HG03060 (cell line): ENCODE measurements at regions not wholly inside any gene's neighbourhood (a gene's known extent, or its start where the extent isn't known, plus 50 kb on each side); places are given as distances from the start of the nearest gene placed in this dataset.

Source experiments
- ATAC-seq: cut with Tn5 transposase; IDR thresholded peaks from one replicate; pipeline ENCODE4 v1.9.1; 2021; ENCODE audit warnings: low read depth, moderate number of reproducible peaks; ENCODE audit not compliant: unreplicated experiment

DNA sequence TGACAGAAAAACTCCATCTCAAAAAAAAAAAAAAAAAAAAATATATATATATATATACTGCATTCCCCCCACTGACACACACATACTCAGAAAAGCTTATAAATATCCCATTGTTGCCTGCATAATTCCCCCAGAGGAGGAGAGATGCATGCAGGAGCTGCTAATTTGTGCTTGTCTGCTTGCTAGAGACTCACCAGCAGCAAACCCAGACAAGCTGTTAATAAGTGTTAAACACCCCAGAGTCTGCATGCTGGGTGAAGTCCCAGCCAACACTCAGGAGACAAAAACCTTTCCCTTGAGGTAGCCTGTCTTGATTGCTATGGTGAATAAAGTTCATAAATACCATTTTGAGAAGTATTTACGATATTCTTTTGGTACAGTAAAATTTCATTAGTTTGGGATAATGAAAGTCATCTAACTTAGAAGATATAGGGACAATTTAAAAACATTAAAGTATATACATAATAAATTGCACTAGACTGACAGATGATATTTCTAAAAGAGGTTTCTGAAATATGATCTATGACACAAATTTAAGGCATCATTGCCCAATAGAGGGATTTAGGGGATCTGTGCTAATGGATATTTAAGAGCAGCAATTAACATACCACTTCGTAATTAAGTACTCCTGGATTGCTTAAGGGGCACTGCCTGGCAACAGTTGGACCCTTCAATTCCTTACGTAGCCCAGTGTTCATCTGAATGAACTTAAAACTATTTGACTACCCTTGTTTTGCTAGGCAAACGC, 400.0 kb upstream of the C2CD4B start:
- no peak for ATAC-seq

DNA sequence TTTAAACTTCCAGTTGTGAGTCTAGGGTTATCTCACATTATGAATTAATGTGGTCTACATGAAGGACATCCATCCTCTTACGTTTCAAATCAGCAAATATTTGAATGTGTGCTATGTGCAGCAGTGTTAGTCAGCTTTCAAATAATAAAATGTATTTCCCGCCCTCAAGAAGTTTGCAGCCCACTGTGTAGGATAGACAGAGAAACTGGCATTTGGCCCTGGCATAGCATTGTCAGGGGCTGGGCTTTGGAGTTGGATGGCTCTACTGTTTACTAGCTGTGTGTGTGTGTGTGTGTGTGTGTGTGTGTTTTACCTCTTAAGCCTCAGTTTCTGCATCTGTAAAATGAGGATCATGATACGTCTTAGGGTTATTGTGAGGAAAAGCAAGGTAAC, 400.5 kb upstream of the C2CD4B start:
- no peak for ATAC-seq

DNA sequence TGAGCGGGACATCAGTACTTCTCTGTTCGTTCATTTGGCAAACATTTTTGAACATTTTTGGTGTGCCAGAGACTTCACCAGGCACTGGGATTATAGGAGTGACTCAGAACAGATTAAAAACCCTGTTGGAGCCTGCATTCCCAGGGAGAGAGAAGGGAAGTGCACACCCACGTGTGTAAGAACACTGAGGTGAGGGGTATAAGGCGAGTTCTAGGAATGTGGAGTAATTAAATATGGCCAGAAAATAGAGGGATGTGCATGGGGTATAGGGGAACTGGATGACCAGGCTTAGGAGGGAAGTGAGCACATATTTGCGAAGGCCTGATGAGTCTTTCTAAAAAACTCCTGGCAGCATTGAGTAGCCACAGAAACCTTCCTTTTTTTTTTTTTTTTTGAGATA, 401.2 kb upstream of the C2CD4B start:
- ATAC-seq: no peak

DNA sequence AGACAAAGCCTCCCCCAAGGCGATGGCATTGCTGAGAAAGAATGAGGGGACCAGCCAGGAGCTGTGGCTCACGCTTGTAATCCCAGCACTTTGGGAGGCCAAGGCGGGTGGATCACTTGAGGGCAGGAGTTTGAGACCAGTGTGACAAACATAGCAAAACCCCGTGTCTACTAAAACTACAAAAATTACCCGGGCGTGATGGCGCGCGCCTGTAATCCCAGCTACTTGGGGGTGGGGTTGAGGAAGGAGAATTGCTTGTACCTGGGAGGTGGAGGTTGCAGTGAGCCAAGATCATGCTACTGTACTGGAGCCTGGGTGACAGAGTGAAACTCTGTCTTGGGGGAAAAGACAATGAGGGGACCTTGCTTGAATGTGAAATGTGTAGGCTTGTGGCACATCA, 402.4 kb upstream of the C2CD4B start:
- ATAC-seq: no peak

DNA sequence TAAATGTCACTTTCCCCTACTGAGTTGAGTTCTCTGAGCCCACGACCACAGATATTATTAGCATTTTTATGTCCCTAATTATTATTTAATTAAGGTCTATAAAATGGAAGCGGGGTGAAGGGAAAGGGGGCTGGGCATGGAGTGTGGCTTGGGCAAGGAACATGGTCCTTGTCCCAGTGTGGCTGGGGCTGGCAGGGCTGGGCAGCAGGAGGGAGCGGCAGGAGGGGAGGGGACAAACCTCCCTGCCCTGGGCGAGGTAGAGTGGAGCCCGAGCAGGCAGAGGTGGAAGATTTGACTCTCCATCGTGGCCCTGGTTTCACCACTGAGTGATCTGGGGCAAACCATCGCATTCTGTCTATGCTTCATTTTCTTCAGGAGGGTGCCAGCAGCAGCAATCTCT, 402.9 kb upstream of the C2CD4B start:
- no peak for ATAC-seq

DNA sequence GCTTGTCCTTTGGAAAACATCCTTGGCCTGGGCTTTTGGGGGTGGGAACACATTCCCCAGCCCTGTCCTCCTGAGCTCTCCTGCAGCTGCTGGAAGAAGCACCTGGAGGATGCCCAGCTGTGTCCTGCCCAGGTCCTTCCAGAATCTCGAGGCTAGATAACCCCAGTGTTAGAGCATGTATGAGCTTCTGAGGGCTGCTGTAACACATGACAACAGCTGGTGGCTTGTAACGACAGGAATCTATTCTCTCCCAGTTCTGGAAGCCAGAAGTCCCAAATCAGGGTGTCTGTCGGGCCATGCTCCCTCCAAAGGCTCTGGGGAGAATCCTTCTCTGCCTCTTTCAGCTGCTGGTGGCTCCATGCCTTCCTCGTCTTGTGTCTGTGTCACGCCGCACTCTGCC, 403.6 kb upstream of the C2CD4B start:
- ATAC-seq: no peak

DNA sequence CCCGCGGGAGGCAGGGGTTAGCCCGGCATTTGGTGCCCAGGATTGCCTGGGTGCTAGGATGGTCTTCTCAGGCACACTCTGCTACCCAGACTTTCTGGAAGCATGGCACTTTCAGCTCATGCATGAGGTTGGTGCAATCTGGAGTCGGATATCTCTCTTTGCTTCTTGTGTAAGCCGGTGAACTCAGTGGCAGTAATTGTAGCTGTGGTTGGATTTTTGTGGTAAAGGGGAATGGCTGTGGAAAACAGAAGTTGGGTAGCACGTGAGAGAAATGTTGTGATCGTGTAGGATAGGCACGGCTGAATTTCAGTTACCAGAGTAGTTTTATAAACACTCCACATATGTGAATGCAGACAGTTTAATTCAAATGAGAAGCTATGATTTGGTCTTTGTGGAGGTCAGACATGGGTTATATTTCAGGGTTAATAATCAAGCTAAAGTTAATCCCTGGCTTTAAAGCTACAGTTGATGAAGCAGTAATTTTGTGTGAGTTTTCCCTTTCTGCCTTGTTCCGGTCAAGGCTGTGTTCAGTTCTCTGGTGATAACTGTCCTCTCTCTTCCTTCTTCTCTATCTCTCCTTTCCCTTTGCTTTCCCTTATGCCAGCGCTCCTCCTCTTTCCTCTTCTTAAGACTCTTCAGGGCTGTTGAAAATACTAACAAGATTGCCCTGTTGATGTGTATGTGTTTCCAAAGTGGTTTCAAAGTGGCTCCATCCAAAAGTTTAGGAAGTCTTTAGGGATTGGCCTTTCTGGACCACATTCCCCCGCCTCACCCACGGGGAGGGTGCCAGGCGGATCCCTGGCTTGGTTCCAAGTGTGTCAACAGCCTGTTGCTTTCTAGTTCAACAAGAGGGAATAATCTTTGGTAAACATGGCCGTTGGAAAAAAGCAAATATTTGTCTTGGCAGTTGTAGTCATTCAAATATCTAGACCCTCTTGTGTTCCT, 404.6 kb upstream of the C2CD4B start:
- no peak for ATAC-seq

DNA sequence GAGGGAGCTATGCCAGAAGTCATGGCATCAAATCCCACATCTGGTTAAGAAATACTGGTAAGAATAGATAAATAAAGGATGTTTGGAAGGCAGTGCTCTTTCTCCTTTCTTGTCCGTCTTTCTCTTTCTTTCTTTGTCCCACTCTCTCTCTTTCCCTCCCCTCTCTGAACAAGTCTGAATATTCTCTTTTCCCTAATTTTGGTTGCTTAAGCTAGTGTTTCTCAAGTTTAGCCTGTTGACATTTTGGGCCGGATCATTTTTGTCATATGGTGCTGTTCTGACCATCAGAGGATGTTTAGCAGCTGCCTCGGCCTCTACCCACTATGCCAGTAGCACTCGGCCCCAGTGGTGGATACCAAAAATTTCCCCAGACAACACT, 405.3 kb upstream of the C2CD4B start:
- ATAC-seq: no peak

DNA sequence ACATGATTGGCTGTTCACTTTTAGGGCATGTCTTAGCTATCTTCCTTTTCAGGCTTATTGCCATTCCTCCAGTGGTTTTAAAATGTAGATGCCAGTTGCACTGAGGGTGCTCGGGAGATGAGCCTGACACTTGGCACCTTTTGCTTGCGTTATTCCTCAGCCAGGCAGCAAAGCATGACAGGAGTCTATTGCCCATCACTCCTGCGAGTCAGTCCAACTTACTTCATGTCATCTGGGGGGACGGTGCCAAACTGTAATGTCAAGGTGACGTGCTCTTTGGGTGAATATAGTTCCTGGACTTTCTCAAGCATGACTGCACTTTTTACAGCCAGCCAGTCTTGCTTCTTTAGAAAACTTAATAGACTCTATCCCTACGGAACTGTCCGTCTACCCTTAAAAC, 406.0 kb upstream of the C2CD4B start:
- ATAC-seq: no peak

DNA sequence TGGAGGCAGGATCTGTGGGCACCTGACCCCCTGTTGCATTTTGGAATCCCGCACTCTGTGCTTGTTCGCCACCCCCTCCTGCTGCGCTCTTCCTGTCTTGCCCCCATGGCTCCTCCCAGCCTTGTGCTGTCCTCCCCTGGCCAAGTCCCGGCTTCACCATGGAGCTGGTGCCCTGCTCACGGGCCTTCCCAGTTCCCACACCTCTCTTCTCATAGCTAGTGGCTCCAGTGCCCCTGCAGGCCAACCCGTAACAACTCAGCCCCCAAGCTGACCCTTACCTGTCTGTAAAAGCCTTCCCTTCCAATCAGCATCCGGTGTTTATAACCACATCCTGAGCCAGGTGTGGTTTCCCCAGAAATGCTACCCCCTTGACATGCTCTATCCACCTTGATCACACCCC, 407.7 kb upstream of the C2CD4B start:
- ATAC-seq: no peak

DNA sequence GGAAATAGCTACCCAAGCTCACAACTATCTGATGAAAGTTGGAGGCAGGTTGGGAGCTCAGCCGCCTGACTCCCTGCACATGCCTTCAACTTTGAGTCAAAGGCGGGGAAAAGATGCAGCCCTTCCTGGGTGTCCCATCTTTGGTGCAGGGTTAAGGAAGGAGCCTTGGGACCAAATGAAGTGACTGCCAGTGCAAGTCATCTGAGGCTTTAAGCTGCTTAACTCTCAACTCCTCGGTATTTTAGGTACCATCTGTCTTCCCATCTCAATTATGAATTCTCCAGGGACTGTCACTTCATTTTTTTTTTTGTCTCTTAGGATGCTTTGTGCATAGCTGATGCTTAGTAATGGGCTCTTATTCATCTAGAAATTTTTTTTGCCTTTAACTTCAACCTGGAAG, 408.8 kb upstream of the C2CD4B start:
- ATAC-seq: no peak

DNA sequence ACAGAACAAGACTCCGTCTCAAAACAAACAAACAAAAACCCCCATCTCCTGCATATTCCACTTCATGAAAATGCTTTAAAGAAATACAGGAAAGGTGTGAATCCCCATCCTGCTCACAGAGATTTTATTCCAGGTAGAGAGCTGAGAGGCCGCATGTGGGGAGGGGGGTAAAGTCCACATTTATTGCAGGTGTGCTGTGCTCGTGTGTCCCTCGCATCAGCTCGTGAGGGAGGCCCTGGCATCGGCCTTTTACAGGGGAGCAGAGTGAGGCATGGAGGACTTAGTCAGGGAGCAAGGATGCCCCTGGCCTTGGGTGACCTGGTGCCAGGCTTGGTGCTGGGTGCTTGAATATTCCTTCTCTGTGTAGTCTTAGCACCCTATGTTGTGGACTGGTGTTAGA, 413.5 kb upstream of the C2CD4B start:
- ATAC-seq: no peak

DNA sequence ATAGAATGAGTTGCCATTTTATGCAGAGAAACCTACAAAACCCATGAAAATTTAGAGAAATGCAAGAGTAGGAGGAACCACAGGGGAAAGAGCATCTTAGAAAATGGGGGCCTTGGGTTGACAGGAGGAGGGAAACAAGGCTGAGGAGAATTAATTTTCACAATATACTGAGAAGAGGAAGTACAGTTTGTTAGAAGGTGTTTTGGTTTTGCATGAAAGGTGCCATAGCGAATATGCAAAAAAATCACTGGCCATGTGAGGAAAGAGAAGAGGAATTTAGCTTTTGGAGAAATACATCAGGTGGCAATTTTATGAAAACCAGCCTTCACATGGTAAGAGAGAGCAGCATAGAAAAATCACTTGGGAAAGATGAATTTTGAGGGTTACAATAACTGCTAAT, 413.9 kb upstream of the C2CD4B start:
- ATAC-seq: no peak

DNA sequence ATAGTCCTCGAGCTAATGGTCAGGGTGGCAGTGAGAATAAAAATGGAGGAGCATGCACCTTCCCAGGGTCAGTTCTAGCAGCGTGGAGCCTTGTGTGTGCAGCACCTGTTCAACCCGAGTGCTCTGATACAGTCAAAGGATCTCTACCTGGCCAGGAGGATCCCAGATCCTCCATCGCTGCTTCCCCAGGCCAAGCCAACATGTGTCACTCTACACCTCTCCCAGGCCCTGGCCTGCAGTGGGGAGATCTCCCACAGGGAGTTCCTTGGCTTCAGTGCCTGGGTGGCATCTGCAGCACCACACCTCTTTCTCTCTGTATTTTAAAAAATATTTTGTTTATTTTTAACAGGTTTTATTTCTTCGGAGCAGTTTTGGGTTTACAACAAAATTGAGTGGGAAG, 414.8 kb upstream of the C2CD4B start:
- ATAC-seq: no peak

DNA sequence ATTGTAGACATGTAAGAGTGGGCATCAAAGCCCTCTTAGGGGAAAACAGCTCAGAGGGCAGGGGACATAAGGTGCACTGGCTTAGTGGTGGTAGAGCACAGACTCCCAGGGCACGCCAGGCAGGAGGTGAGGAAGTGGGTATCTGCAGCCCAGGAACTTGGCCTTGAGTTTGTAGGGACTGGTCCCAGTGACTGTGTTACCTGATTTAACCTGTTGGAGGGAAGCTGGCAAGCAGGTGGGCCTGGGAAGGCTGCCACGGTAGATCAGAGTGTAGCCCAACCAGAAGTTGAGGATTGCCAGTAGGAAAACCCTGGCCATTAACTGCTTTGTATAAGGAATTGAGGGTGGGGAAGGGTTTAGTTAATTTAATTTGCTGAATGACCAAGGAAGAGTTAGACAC, 417.5 kb upstream of the C2CD4B start:
- ATAC-seq: no peak

DNA sequence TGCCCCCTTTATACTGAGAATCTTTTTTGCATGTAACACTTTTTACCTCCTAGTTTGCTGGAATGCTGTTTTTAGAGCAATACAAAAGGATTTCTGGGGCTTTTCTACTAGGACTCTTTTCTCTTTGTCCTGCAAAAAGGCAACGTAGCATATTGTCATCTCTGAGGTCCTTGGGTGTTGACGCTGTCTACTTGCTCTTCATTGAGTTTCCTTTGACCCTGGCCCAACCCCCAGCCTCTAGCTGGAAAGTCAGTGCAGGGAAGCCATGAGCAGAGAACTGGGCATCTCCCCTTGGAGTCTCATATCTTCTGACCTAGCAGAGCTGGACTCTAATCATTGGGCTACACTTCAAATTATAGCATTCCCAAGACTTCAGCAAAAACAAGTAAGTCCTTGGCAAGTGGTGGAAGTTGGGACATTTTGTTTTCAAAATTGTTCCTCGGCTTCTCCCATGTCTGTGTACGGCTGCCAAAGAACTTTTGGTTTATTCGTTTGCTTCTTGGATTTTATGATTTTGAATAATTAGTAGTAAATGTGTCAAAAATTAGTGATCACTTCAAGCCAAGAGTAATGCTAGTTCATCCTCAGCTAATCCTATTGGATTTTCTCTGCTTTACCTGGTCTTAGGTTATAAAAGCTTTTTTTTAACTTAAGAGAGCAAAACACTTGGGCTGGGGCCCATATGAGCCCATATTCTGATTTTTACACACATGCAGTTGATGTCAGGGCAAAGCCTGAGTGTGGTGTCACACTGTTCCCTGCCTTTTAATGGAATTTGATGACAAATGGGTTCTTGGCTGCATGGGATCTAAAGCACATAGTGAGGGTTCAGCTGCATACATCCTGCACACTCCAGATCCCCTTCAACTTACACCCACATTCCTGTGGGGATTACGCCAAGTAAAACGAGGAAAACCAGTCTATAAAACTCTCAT, 419.5 kb upstream of the C2CD4B start:
- ATAC-seq: no peak

DNA sequence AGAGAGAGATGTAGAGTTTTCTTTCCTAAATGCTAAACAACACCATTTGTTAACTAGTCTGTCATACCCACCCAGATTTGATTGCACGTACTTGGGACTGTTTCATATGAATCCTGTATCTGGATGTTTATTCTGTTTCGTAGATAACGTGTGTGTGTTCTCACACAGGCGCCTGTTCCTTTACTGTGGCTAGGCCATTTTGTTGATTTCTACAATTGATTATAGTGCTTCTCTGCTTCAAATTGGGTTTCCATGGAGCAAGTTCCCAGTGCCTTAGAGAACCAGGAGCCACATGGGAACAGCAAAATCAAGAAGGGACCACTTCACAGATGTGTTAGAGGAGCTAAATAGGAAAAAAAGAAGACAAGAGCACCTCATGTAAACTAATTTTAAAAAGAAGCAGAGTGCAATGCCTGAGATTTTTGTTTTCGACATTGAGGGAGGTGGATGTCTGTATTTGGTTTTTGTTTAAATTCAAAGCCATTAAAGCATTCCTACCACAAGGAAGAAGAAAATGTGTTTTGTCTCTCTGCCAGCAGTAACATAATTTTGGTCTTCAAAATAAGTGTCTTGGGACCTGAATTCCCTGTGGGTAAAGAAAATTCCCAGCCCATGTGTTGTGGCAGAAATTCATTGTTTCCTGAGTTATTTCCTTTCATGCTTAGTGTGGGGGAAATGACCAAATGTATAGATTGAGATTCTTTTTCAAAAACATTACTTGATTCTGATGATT, 424.0 kb upstream of the C2CD4B start:
- ATAC-seq: no peak

DNA sequence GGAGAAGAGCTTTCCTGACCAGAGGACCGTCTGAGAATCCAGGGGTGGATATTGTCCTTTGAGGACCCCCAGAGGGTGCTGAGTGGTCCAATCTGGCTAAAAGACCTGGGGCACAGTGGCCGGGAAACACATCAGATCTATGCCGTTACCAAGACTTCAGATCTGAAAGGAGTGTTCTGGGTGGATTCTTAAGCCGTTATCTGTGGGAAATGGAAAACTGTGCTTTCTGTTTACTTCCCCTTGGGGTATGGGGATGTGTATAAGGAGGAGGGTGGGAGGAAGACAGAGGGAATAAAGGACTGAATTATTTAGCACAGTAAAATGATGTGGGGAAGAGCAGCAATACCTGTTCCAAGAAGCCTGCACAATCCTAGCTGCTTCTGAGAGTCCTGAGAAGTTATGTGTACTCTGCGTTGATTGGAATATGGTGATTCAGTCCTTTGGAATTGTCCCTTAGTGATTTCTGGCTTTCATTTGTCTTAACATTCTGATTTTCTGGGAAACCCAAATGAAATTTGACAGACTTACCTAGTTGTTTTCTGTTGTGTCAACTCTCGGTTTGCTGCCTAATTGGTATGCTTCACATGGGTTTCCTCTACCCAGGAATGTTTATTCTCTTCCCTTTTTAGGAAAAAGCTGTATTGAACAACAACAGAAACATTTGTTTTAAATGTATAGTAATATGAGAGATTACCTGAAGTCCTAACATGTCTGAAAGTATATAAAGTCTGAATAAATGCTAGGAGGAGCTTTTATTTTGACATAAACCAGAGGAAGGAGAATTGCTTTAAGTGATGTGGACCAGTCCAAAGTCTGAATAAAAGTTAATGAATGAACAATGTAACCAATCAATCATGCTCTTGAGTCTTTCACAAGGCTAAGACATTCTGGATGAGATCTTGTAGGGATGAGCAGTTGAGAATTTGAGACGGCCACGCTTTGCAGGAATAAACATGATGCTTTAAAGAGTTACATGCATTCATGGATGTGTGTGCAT, 427.1 kb upstream of the C2CD4B start:
- no peak for ATAC-seq

DNA sequence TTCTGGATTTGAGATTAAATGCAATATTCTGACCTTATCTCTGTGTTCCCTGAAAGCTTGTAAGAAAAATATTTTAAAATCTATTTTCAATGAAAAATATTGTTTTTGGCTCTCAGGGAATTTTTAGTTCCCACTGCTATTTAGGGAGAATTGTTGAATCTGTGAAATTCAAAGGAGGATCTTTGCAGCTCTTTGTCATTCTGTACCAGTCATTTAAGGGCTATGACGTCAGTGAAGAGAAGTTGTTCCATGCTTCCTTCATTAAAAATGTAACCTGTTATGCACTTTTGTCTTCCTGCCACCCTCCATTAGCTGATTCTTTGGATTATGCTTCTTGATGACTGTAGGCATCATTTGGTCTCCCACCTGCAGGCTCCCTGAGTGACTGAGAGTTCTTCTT, 427.8 kb upstream of the C2CD4B start:
- no peak for ATAC-seq
